ENCODE measurements at regions not wholly inside any gene's neighbourhood (a gene's known extent, or its start where the extent isn't known, plus 50 kb on each side); places are given as distances from the start of the nearest gene placed in this dataset.

DNA sequence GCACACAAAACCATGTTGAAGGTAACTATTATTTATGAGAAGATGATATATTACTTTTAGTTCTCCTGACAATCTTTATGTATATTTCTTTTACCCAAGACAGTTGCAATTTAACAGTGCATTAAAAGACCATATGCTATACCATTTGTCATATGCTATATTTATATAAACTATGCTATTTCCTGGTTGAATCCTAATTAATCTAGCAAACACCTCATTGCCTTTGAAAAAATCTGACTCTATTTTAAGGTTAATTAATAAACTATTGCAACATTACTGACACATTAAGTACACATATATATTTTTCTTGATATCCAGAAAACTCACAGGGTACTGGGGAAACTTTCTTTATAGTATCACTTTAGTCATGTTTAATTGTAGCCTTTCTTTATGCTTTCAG, 649.4 kb upstream of the PCDH20 start:
- H3K4me1 ChIP-seq, result no peaks in the 10 kb centered on the region
- intact Hi-C loops (cut with DNase I), result no loop called here
- ATAC-seq (no peak), DNase-seq (no peak)
- no peak overlapping the region for H3K4me3 ChIP-seq
- H3K9me3 ChIP-seq, result no peaks in the 10 kb centered on the region
- H3K36me3 ChIP-seq (replicated peaks in 1 of 2; ENCODE audit: insufficient read depth in 1 of 2, low read depth in 2 of 2), result no peaks in the 10 kb centered on the region
- H3K27me3 ChIP-seq, result no peaks in the 10 kb centered on the region
- no peak overlapping the region for H3K27ac ChIP-seq
- TF ChIP-seq POLR2A (IDR thresholded peaks at IDR 0.05), result no peak
- TF ChIP-seq, protein P1, sequence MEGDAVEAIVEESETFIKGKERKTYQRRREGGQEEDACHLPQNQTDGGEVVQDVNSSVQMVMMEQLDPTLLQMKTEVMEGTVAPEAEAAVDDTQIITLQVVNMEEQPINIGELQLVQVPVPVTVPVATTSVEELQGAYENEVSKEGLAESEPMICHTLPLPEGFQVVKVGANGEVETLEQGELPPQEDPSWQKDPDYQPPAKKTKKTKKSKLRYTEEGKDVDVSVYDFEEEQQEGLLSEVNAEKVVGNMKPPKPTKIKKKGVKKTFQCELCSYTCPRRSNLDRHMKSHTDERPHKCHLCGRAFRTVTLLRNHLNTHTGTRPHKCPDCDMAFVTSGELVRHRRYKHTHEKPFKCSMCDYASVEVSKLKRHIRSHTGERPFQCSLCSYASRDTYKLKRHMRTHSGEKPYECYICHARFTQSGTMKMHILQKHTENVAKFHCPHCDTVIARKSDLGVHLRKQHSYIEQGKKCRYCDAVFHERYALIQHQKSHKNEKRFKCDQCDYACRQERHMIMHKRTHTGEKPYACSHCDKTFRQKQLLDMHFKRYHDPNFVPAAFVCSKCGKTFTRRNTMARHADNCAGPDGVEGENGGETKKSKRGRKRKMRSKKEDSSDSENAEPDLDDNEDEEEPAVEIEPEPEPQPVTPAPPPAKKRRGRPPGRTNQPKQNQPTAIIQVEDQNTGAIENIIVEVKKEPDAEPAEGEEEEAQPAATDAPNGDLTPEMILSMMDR (IDR thresholded peaks at IDR 0.05), result no peak

DNA sequence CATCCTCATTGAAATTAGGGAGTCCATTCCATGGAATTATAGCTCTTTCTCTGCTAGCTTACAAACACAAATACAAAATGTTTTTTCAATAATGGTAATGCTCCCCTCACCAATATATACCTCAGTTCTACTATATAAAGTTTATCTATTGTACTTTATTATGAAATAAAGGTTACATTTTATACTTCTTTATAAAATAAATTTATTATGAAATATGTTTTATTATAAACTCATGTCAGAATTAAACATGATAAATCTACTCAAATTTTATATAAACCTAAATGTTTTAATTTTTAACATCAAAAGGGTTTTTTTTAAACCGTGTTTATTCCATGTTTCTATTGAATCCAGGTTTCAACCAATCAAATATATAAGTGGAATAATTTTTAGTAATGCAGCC, 646.1 kb upstream of the PCDH20 start:
- 53 to 63% methylated on average over 1 of the region's 1 CpG for WGBS, 2 donors
- ATAC-seq (no peak), DNase-seq (no peak)
- H3K9me3 ChIP-seq, result no peaks in the 10 kb centered on the region
- H3K27me3 ChIP-seq, result no peaks in the 10 kb centered on the region
- TF ChIP-seq POLR2A (IDR thresholded peaks at IDR 0.05), result no peak
- TF ChIP-seq, protein P1 (IDR thresholded peaks at IDR 0.05), result no peak
- H3K36me3 ChIP-seq (replicated peaks in 1 of 2; ENCODE audit: insufficient read depth in 1 of 2, low read depth in 2 of 2), result no peaks in the 10 kb centered on the region
- H3K4me1 ChIP-seq, result no peaks in the 10 kb centered on the region
- H3K4me3 ChIP-seq, result no peak overlapping the region
- intact Hi-C loops (cut with DNase I), result no loop called here
- H3K27ac ChIP-seq, result no peak overlapping the region

DNA sequence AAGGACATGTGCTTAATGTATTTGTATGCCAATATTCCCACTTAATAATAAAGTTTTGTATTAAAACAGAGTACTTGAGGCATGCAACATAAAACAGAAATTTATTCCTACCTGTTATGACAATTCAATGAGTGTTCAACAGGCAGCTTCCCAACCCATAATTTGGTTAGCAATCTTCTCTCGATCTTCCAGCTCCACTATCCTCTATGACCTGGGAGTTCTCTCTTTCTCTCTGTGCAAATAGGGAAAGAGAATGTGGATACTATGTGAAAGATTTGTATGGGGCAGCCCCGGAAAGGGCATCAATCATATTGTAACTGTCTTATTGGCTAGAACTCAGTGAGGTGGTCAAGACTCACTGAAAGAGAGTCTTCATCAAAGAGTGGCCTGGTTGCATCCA, 644.9 kb upstream of the PCDH20 start:
- WGBS, 2 donors, result 70 to 87% methylated on average over 2 of the region's 2 CpGs
- intact Hi-C loops (cut with DNase I), result no loop called here
- H3K36me3 ChIP-seq (replicated peaks in 1 of 2; ENCODE audit: insufficient read depth in 1 of 2, low read depth in 2 of 2), result no peaks in the 10 kb centered on the region
- H3K27me3 ChIP-seq, result no peaks in the 10 kb centered on the region
- DNase-seq (no peak), ATAC-seq (no peak)
- no peak for TF ChIP-seq POLR2A (IDR thresholded peaks at IDR 0.05)
- TF ChIP-seq, protein P1 (IDR thresholded peaks at IDR 0.05), result no peak
- H3K4me3 ChIP-seq, result no peak overlapping the region
- no peaks in the 10 kb centered on the region for H3K4me1 ChIP-seq
- no peaks in the 10 kb centered on the region for H3K9me3 ChIP-seq
- no peak overlapping the region for H3K27ac ChIP-seq

DNA sequence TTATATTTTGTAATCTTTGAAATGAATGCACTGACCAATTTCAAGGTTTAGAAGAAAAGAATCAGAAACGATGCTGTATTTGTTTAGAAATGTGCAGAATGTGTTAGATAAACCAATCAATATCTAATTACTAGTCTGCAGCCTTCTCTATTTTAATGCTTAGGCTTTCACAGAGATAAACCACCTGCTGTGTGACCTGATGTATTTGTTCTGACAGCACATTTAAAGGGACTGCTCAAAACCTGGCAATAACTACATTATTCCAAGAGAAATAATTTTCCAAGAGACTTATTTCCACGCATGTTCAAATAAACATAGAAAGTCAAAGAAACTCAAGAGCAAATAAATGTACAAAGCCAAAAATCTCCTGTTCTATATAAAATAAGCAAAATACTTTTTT, 641.6 kb upstream of the PCDH20 start:
- Histone ChIP-seq H3K27me3 (no peaks in the 10 kb centered on the region), H3K27ac (no peak overlapping the region), H3K4me1 (no peaks in the 10 kb centered on the region), H3K9me3 (no peaks in the 10 kb centered on the region), H3K4me3 (no peak overlapping the region), H3K36me3 (replicated peaks in 1 of 2; ENCODE audit: insufficient read depth in 1 of 2, low read depth in 2 of 2) (no peaks in the 10 kb centered on the region)
- no peak for DNase-seq
- intact Hi-C loops (cut with DNase I), result no loop called here
- ATAC-seq, result no peak
- TF ChIP-seq, protein P1 (IDR thresholded peaks at IDR 0.05), result no peak
- TF ChIP-seq POLR2A (IDR thresholded peaks at IDR 0.05), result no peak
- WGBS, 2 donors, result 23 to 37% methylated on average over 2 of the region's 2 CpGs

DNA sequence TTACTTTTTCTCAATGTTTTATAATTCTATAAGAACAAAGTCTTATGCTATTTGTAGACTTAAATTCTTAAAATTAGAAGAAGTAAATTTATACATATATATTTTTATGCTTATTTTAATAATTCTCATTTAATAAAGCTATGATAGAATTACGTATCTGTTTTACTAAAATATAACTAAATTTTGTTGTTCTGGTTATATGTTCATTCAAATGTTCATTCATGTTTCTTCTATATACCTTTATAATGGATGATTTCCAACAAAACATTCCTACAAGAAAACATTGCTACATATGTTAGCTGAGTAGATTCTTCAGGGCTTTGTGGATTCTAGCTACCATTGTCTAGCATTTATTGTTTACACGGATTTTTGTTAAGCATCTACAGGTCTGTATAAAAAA, 634.3 kb upstream of the PCDH20 start:
- ATAC-seq, result no peak

More for the DNA sequence above, 634.3 kb upstream of the PCDH20 start:
- DNase-seq, result no peak
- no peaks in the 10 kb centered on the region for H3K4me1 ChIP-seq
- H3K36me3 ChIP-seq (replicated peaks in 1 of 2; ENCODE audit: insufficient read depth in 1 of 2, low read depth in 2 of 2), result no peaks in the 10 kb centered on the region
- TF ChIP-seq, protein P1 (IDR thresholded peaks at IDR 0.05), result no peak
- no peak for TF ChIP-seq POLR2A (IDR thresholded peaks at IDR 0.05)
- no peaks in the 10 kb centered on the region for H3K9me3 ChIP-seq
- H3K4me3 ChIP-seq, result no peak overlapping the region
- H3K27me3 ChIP-seq, result no peaks in the 10 kb centered on the region
- no peak overlapping the region for H3K27ac ChIP-seq
- WGBS, 2 donors, result 38 to 49% methylated on average over 2 of the region's 2 CpGs
- intact Hi-C loops (cut with DNase I), result no loop called here
